SK-MEL-5 (cell line): ENCODE measurements at regions not wholly inside any gene's neighbourhood (a gene's known extent, or its start where the extent isn't known, plus 50 kb on each side); places are given as distances from the start of the nearest gene placed in this dataset.

Experiments used
- DNase-seq: peaks from one replicate; pipeline ENCODE4 v3.0.0-alpha.2; 2016; ENCODE audit warnings: low read depth, low spot score
- in situ Hi-C: cut with HindIII; loops from 2 replicates; pipeline ENCODE4 v1.10.0; 2016; ENCODE audit warnings: low sequenced_read_pairs, high pct_unique_total_duplicates, low pct_unique_long_range_greater_than_20kb

DNA sequence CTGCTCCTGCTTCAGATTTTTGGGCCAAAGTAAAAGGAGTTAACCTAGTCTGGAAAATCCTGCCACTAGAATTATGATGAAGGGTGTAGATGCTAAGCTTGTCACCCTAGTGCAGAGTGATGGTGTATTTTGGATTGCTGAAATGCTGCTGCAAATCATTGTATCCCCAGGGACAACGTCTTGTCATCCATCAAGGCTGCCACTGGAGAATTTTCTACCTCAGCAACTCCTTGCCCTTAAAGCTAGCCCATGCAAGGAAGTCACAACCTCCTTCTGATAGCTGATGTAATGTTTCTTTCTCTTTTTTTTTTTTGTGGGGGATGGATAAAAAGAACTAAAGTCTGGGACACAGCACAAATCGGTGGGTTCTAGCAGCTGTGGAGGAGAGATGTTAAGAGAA is 139.4 kb upstream of the FRMD6 start:
- in situ Hi-C loops = no loop called here
- no peak for DNase-seq

DNA sequence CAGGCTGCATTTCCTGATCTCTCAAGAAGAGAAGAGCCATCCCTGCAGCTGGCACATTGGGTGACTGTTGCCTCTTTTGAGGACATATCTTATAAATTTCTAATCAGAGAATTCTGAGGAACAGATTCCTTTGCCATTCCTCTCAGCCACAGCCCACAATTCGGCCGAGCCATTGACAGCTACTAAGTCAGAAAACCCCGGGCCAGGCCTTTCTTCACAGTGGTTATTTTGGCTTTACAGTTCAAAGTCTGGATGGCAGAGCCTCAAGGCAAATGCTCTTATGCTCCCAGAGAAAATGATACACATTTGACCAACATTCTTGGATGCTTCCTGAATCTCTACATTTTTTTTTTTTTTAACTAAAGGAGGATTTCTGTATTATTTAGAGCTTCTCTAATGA is 138.4 kb upstream of the FRMD6 start:
- in situ Hi-C loops = no loop called here
- DNase-seq = no peak

DNA sequence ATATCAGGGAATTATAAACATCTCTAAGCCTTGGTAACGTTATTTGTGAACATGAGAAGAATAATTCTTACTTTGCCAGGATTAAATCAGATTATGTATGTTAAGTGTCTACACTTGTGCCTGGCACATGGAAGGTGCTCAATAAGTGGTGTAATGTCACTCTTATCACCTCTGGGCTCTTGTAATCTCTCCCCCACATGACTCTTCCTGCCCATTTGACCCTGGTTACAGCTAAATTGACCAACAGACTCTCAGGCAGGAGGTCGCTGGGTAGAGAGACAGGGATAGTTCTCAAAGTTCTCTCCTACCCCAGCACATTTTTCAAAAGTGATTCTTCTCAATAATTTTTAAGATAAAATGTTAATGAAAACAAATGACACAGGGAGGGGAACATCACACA is 137.8 kb upstream of the FRMD6 start:
- in situ Hi-C loops = no loop called here
- DNase-seq = no peak

DNA sequence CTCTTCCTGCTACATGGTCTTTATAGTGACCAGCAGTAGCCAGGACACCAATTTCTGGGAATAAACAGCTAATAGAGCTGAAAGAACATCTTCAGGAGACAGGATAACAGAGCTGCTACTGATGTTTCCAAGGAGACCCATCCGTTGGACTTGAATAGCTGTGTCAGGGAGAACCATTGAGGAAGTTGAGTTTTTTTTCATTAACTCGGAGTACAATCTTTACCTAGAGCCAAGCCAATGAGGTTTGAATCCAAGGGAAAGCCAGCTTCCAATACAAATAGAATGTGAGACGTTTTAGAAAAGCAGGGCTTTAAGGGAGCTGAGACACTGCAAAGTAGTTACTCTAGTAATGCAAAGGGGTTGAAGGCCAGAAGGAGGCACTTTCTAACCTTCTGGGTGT is 136.1 kb upstream of the FRMD6 start:
- in situ Hi-C loops = no loop called here
- no peak for DNase-seq

DNA sequence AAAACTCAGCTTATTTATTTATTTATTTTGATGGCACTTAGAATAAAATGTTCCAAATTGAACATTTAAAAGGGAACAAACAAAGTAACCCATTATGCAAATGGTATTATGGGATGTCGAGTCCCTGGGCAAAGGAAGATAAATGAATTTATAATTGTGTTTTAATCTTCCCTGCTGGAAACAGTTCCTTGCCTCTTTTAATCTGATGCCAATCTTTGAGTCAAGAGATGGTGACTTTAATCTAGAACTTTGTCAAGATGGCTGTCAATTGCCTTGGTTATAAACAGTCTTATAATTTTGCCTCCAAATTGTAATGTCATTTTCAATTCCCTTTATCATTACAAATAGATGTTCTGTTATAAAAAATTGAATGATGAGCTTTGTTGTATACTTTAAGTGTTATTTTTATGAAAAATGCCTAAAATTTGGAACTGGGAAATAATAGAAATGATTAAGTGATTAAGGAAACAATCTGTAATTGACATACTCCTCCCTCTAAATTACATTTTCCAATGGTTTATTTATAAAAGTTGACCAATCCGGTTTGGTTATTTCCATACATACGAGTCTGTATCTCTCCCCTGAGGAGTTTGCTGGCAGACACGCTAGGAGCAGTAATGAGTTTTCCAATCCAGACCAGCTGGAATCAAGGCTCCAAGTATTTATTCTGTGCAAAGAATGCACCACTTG is 134.9 kb upstream of the FRMD6 start:
- in situ Hi-C loops = no loop called here
- no peak for DNase-seq

DNA sequence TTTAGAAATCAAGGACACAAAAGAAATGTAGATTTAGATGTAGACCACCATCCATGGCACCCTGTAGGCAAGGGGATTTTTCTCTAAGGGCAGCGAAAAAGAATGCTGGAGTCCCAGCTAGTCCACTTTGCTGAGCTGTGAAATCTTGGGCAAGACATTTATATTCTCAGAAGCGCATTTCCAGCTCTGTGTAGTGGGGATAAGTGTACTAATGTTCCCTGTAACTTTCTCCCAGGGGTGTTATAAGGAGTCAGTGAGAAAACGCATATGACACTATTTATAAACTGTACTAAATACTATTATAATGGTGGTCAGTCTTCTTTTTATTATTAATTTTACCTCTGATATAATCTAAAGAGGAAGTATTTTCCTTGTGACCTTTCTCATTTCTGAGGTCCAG is 133.4 kb upstream of the FRMD6 start:
- DNase-seq = no peak
- in situ Hi-C loops = no loop called here

DNA sequence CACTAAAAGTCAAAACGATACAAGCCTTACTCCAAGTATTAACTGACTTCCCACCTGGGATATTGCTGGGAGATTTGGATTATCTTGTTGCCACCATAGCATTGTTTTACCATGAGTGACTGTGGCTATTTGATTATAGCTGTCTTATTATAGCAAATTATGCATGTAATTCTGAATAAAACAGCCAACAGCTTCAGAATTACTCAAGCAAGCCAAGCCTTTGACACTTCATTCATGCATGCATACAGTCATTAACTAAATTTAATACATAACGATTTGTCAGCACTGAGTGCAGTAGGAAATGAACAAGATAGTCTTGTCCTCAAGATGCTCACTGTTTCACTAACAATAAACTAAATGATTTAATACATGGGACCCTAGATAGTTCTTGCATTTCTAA is 133.0 kb upstream of the FRMD6 start:
- in situ Hi-C loops = no loop called here

DNA sequence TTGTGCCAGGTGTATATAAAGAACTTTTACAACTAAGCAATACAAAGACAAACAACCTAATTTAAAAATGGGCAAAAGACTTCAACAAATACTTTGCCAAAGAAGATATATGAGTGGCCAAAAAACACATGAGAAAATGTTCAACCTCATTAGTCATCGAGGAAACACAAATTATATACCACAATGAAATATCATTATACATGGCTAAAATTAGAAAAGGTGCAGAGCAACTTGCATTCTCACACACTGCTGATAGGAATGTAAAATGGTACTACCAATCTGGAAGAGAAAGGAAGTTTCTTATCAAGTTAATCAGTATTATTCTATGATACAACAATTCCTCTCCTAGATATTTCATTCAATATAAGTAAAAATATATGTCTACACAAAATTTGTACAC is 131.6 kb upstream of the FRMD6 start:
- no peak for DNase-seq
- in situ Hi-C loops = no loop called here

More for the DNA sequence above, 133.0 kb upstream of the FRMD6 start:
- no peak for DNase-seq

DNA sequence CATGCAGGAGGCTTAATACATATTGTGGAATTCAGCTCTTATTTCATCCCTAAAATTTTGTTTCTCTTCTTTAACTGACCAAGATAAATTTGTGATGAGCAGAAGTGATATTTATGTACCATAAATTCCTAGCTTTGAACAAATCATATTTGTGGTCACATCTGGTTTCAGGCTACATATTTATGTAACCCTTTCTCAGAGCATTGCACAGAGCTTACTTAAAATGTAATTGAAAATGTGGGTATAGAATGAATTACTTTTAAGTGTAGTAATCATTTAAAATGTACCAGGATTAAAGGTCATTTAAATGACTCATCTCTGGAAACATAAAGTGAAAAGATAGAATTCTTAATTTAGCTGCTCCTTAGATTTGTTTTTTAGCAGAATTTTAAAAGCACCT is 129.9 kb upstream of the FRMD6 start:
- in situ Hi-C loops = no loop called here
- DNase-seq = no peak

DNA sequence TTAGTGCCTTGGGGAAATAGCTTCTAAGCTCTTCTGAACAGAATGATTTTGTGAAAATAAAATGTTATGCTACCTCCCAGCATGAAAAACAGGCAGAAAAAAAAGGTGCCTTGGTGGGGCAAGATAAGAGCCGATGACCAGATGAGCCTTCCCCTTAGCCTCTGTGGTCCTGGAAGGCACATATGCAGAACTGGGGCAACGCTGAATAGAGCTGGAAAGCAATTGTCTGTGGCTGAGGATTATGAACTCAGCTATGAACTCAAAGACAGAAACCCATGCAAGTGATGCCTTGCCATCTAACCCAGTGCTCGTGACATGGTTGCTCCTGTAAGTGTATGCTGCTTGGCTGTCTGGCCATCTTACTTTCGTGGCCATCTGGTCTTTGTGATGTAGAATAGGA is 128.5 kb upstream of the FRMD6 start:
- DNase-seq = no peak
- in situ Hi-C loops = no loop called here

DNA sequence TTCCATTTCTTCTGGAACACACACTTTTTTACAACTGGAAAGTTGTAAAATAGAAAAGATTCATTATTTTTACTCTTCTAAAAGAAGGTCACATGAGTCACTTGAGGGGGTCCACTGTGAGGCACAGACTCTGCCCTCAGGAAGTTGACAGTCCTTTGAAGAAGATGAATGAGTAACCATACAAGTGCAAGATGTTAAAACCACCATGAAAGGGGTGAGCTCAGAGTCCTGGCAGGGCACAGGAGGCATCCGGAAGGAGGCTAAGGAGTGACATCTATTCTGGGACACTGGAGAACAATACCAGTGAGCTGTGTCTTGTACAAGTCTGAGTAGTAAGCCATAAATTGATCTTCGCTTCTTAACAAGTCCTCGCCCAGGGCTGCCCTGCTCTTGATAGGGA is 126.0 kb upstream of the FRMD6 start:
- no peak for DNase-seq
- in situ Hi-C loops = no loop called here

DNA sequence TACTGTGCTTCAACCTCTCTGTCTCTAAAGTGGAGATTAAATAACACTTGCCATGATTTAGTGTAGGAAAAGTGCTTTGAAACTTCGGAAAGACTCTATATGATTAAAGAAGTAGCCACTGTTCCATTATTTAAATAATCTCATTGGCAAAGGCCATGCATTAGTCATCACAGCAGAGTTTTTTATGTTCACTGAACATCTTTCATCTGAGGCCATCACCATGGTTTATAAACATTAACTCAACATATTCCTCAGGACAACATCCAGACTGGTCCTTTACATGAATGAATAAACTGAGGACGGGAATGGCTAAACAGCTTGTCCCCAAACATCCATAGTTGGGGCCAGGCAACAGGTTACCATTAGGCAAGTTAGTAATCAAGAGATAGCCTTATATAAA is 124.6 kb upstream of the FRMD6 start:
- in situ Hi-C loops = no loop called here
- no peak for DNase-seq

DNA sequence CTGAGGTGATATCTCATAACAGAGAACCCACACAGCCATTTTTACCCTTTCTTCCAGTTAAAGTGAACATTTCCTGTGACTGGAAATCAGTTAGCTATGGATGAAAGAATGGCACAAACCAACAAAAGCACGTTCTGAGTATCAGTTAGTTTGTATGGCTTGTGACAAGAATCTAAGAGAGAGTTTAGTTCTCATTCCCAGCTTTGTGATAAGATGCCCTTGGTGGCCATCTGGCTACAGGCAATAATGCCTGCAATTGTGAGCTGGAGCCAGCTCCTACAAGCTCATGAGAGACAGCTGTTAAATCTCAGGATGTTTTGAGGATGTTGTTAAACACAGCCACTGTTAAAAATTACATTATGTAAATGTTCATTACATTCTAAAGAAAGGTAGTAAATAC is 122.0 kb upstream of the FRMD6 start:
- no peak for DNase-seq
- in situ Hi-C loops = no loop called here

DNA sequence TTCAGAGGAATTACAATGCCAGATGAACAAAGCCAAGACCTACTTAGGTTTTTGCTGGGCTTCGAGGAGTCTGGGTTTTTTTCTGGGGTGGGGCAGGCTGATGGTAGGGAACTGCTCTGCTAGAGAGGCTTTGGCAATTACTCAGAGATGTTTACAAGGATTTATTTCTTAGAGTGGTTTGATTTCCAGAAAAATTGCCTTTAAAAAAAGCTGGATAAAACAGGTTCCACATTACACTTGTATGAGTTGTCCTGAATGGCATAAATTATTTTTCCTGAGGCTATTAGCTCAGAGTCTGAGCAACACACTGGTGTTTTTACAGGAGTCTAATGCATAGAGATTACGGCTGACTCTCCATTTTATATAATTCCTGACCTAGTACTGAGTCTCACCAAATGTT is 118.5 kb upstream of the FRMD6 start:
- in situ Hi-C loops = no loop called here
- no peak for DNase-seq

DNA sequence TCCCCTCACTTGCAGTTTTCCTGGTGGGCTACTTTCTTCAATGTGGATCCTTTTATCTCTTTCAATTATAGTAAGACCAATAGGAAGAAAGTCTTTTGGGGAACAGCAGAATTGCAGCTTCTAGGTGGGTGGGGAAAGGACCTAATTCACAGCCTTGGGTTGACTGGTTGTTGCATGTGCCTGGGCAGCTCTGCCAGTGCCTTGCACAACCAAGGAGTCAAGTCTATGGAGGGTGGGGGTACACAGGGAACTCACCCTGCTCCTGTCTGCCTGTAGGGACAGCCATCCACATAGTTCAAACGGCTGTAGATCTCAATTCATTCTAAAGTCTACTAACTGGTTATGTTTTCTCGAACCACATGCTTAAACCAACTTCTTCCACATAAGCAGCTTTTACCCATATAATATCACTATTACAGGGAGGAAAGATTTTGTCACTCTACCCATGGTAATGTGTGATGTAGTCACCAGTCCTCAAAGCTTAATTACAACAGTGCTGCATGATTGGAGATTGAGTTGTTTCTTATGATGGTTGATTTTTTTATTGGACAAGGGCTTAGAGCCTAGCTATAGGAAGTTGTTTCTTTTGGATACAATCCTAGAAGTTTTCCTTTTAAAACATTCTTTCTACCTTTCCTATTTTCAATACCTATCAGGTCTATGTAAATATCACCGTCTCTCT is 117.7 kb upstream of the FRMD6 start:
- no peak for DNase-seq
- in situ Hi-C loops = no loop called here

DNA sequence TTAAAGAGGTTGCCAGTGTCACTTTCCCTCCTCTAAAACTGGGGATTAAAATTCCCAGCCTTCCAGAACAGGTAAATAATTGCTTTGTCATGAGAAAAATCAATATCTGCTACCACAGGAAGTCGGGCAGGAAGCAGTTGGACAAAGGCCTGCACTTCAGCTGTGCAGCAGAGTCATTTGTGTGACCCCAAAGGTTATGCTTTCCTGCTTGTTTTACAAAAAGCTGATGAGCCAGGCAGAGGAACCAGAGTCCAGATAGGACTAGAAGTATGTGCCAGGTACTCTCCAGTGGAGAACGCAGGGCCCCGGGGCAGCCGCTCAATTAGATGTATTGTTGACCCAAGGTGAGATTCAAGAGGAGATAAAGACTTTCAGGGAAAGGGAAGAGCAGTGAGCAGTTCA is 117.1 kb upstream of the FRMD6 start:
- no peak for DNase-seq
- in situ Hi-C loops = no loop called here

DNA sequence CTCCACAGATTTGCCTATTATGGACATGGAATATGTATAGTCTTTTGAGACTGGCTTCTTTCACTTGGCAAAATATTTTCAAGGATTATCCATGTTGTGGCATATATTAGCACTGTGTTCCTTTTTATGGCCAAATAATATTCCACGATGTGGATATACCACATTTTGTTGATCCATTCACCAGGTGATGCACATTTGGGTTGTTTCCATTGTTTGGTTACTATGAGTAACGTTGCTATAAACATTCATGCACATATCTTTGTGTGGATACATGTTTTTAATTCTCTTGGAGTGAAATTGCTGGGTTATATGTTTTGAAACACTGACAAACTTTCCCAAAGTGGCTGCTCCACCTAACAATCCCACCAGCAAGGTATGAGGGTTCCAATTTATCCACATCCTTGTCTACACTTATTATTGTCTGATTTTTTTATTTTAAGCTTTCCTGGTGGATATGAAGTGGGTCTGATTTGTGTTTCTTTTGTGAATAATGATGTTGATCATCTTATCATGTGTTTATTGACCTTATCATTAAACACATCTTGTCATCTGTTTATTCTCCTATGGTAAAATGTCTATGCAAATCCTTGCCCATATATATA is 116.2 kb upstream of the FRMD6 start:
- in situ Hi-C loops = no loop called here
- no peak for DNase-seq

DNA sequence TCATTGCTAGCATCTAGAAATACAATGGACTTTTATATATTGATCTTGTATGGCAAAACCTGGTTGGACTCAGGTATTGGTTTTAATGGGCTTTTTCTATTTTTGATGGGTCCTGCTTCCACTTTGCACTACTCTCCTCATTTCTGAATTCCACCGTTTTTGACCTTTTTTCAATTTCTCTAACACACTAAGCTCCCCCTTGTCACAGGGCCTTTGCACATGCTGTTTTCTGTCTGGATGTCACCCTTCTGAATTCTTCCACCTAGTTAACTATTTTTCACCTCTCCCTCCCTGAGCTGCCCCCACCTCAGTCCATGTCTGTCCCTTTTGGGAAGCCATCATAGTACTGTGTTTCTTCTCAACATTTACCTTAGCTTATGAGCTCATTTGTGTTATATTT is 112.7 kb upstream of the FRMD6 start:
- in situ Hi-C loops = no loop called here
- DNase-seq = no peak

DNA sequence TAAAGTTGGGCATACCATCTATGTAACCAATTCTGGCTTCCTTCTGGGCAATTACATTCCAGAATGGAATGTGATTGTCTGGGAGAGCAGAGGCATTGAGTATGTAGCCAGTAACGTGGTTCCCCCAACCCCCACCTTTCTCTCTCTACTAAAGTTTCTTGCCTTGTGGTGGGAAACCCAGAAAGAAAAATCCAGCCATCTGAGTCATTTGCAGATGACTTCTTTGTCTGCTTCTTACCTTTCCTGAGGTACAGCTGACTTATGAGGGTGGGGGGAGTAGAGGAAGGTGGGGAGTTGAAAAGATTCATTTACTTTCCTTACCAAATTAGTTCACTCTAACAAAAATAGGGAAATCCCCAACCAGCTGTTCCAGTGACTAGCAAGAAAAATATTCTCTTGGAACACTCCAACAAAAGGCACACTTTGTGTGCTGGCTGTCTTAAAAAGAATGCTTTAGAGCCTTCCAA is 112.1 kb upstream of the FRMD6 start:
- no peak for DNase-seq
- in situ Hi-C loops = no loop called here
